ENCODE measurements at regions not wholly inside any gene's neighbourhood (a gene's known extent, or its start where the extent isn't known, plus 50 kb on each side); places are given as distances from the start of the nearest gene placed in this dataset.

GRCh38 chr3:31235062-31235700 is 297.5 kb upstream of the STT3B start:
- CTCF ChIA-PET, result no interaction called here
- no peak for DNase-seq (ENCODE audit: low spot score)
- H3K27ac ChIP-seq, result no peak overlapping the region
- POLR2A ChIA-PET (ENCODE audit: low non-redundant PET), result no interaction called here
- TF ChIP-seq CTCF (conservative IDR thresholded peaks at IDR 0.05; ENCODE audit: low read depth), result no peak

- CTCF ChIA-PET, result no interaction called here
These were observed 294.8 kb upstream of the STT3B start for GRCh38 chr3:31237887-31238286.

GRCh38 chr3:31240013-31240412 is 292.7 kb upstream of the STT3B start:
- TF ChIP-seq CTCF (conservative IDR thresholded peaks at IDR 0.05; ENCODE audit: low read depth), result no peak
- CTCF ChIA-PET, result no interaction called here

More at GRCh38 chr3:31237887-31238286, 294.8 kb upstream of the STT3B start:
- DNase-seq (ENCODE audit: low spot score), result no peak
- POLR2A ChIA-PET (ENCODE audit: low non-redundant PET), result no interaction called here
- TF ChIP-seq CTCF (conservative IDR thresholded peaks at IDR 0.05; ENCODE audit: low read depth), result no peak
- H3K27ac ChIP-seq, result no peak overlapping the region

GRCh38 chr3:31240466-31240865 is 292.3 kb upstream of the STT3B start:
- DNase-seq (ENCODE audit: low spot score), result no peak
- ChIA-PET POLR2A (ENCODE audit: low non-redundant PET) (no interaction called here), CTCF (no interaction called here)
- TF ChIP-seq CTCF (conservative IDR thresholded peaks at IDR 0.05; ENCODE audit: low read depth), result no peak
- no peak overlapping the region for H3K27ac ChIP-seq

More at GRCh38 chr3:31240013-31240412, 292.7 kb upstream of the STT3B start:
- H3K27ac ChIP-seq, result no peak overlapping the region
- POLR2A ChIA-PET (ENCODE audit: low non-redundant PET), result no interaction called here
- no peak for DNase-seq (ENCODE audit: low spot score)

GRCh38 chr3:31240874-31241273 is 291.9 kb upstream of the STT3B start:
- DNase-seq (ENCODE audit: low spot score), result no peak
- no peak for TF ChIP-seq CTCF (conservative IDR thresholded peaks at IDR 0.05; ENCODE audit: low read depth)
- H3K27ac ChIP-seq, result no peak overlapping the region
- POLR2A ChIA-PET (ENCODE audit: low non-redundant PET), result no interaction called here
- CTCF ChIA-PET, result no interaction called here

GRCh38 chr3:31241533-31241932 is 291.2 kb upstream of the STT3B start:
- H3K27ac ChIP-seq, result no peak overlapping the region
- no peak for TF ChIP-seq CTCF (conservative IDR thresholded peaks at IDR 0.05; ENCODE audit: low read depth)
- CTCF ChIA-PET, result no interaction called here
- DNase-seq (ENCODE audit: low spot score), result no peak
- POLR2A ChIA-PET (ENCODE audit: low non-redundant PET), result no interaction called here
